GM12878 (cell line): ENCODE measurements at regions not wholly inside any gene's neighbourhood (a gene's known extent, or its start where the extent isn't known, plus 50 kb on each side); places are given as distances from the start of the nearest gene placed in this dataset.

Experiments
- ATF2 ChIP-seq: IDR thresholded peaks from 2 replicates; pipeline ENCODE4 v1.6.1; 2012; ENCODE audit warnings: low read length, inconsistent platforms
- BACH1 ChIP-seq: fragments of 450-650 bp; IDR thresholded peaks from 2 replicates; pipeline ENCODE4 v1.6.1; 2017; ENCODE audit warnings: mild to moderate bottlenecking, borderline replicate concordance
- CBX5 ChIP-seq: sonication (generic); IDR thresholded peaks from 2 replicates; pipeline ENCODE4 v1.6.1; 2016; ENCODE audit warnings: low read depth, moderate library complexity, mild to moderate bottlenecking, inconsistent platforms
- E2F4 ChIP-seq: IDR thresholded peaks from 2 replicates; pipeline ENCODE4 v1.6.1; 2012; ENCODE audit warnings: low read depth, low read length, improper control_type of control experiment
- GATAD2B ChIP-seq: fragments of 450-650 bp; conservative IDR thresholded peaks from 2 replicates; pipeline ENCODE4 v1.6.1; 2017; ENCODE audit warnings: low read depth, mild to moderate bottlenecking, moderate library complexity
- HSF1 ChIP-seq: fragments of 150-350 bp; IDR thresholded peaks from 2 replicates; pipeline ENCODE4 v1.6.1; 2014; ENCODE audit warnings: mild to moderate bottlenecking, low read depth, low read length
- JUND ChIP-seq: IDR thresholded peaks from 2 replicates; pipeline ENCODE4 v1.6.1; 2012; ENCODE audit warnings: low read depth, mild to moderate bottlenecking, low read length, improper control_type of control experiment, moderate library complexity
- MEF2A ChIP-seq: IDR thresholded peaks from 2 replicates; pipeline ENCODE4 v1.6.1; 2011; ENCODE audit warnings: low read depth, mild to moderate bottlenecking, low read length, moderate library complexity; ENCODE audit not compliant: insufficient read depth
- MEF2B ChIP-seq: fragments of 450-650 bp; IDR thresholded peaks from 2 replicates; pipeline ENCODE4 v1.6.1; 2018; ENCODE audit warnings: mild to moderate bottlenecking, moderate library complexity; ENCODE audit not compliant: partially characterized antibody, poor library complexity, severe bottlenecking
- MTA2 ChIP-seq: fragments of 450-650 bp; IDR thresholded peaks from 2 replicates; pipeline ENCODE4 v1.6.1; 2016; ENCODE audit warnings: low read depth, mild to moderate bottlenecking, moderate library complexity
- NBN ChIP-seq: fragments of 450-650 bp; IDR thresholded peaks from 2 replicates; pipeline ENCODE4 v1.6.1; 2016
- NR2C2 ChIP-seq: IDR thresholded peaks from 2 replicates; pipeline ENCODE4 v1.6.1; 2011; ENCODE audit warnings: borderline replicate concordance, low read depth; ENCODE audit not compliant: control insufficient read depth, insufficient read length
- NRF1 ChIP-seq: conservative IDR thresholded peaks from 2 replicates; pipeline ENCODE4 v1.6.1; 2011; ENCODE audit warnings: mild to moderate bottlenecking, low read depth, low read length, improper control_type of control experiment
- PKNOX1 ChIP-seq: fragments of 450-650 bp; IDR thresholded peaks from 2 replicates; pipeline ENCODE4 v1.6.1; 2016; ENCODE audit warnings: mild to moderate bottlenecking
- RELB ChIP-seq: fragments of 450-650 bp; IDR thresholded peaks from 2 replicates; pipeline ENCODE4 v1.6.1; 2017; ENCODE audit warnings: low read depth, mild to moderate bottlenecking, moderate library complexity
- SREBF2 ChIP-seq: IDR thresholded peaks from 2 replicates; pipeline ENCODE4 v1.6.1; 2012; ENCODE audit warnings: mild to moderate bottlenecking, low read length
- SRF ChIP-seq, 2 experiments: IDR thresholded peaks; 2 replicates each; pipeline ENCODE4 v1.6.1; 2011; ENCODE audit warnings: low read depth in 2 of 2, low read length in 2 of 2, mild to moderate bottlenecking in 1 of 2, moderate library complexity in 1 of 2
- SUPT20H ChIP-seq: IDR thresholded peaks from 2 replicates; pipeline ENCODE4 v1.6.1; 2011; ENCODE audit warnings: low read depth, mild to moderate bottlenecking, low read length, moderate library complexity, borderline replicate concordance; ENCODE audit not compliant: control insufficient read depth
- TCF3 ChIP-seq: IDR thresholded peaks from 2 replicates; pipeline ENCODE4 v1.6.1; 2012; ENCODE audit warnings: low read depth, mild to moderate bottlenecking, low read length, borderline replicate concordance; ENCODE audit not compliant: insufficient read depth
- TCF7 ChIP-seq: IDR thresholded peaks from 2 replicates; pipeline ENCODE4 v1.6.1; 2014; ENCODE audit warnings: antibody characterized with exemption, borderline replicate concordance
- ZBED1 ChIP-seq: IDR thresholded peaks from 2 replicates; pipeline ENCODE4 v1.6.1; 2016; ENCODE audit warnings: borderline replicate concordance
- ZNF217 ChIP-seq: fragments of 450-650 bp; IDR thresholded peaks from 2 replicates; pipeline ENCODE4 v1.6.1; 2017; ENCODE audit warnings: antibody characterized with exemption, mild to moderate bottlenecking
- ZSCAN29 ChIP-seq: fragments of 450-650 bp; IDR thresholded peaks from 2 replicates; pipeline ENCODE4 v1.6.1; 2017; ENCODE audit warnings: mild to moderate bottlenecking, moderate library complexity

GRCh38 chr22:22960307-22960706, 72.7 kb downstream of the IGLL5 start (continued):
- TF ChIP-seq HSF1 (no peak), SREBF2 (no peak), NRF1 (no peak), BACH1 (no peak), CBX5 (no peak), ZNF217 (no peak), ZBED1 (no peak), TCF3 (no peak), MTA2 (peak; percentile 92), SRF (IDR thresholded peaks at IDR 0.05; ENCODE audit: low read depth in 2 of 2, low read length in 2 of 2) (no peak), PKNOX1 (0 out of 2 replicates have a peak, but pooled peaks have one; percentile 8), MEF2A (no peak), TCF7 (no peak), E2F4 (no peak), JUND (no peak), NR2C2 (no peak), RELB (peak; percentile 20; the same call in 1 of the 2 replicates), ZSCAN29 (no peak), NBN (0 out of 2 replicates have a peak, but pooled peaks have one; percentile 28), GATAD2B (no peak), ATF2 (no peak), MEF2B (peak; percentile 44), SUPT20H (no peak)
